ENCODE measurements at regions not wholly inside any gene's neighbourhood (a gene's known extent, or its start where the extent isn't known, plus 50 kb on each side); places are given as distances from the start of the nearest gene placed in this dataset.

DNA sequence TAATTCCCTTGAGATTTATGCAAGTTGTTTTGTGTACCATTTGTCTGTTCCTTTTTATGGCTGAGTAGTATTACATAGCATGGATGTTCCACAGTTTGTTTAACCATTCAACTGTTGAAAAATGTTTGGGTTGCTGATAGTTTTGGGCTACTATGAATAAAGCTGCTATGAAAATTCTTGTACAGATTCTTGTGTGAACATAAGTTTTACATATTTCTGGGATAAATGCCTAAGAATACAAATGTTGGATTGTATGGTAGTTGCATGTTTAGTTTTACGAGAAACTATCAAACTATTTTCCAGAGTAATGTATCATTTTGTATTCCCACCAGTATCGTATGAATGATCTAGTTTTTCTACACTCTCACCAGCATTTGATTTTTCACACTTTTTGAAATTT is 407.3 kb downstream of the PLCL1 start:
- no peak for DNase-seq (ENCODE audit: low spot score)
- Histone ChIP-seq H3K27ac (no peak overlapping the region), H3K4me3 (no peak overlapping the region)
- TF ChIP-seq, protein P1, sequence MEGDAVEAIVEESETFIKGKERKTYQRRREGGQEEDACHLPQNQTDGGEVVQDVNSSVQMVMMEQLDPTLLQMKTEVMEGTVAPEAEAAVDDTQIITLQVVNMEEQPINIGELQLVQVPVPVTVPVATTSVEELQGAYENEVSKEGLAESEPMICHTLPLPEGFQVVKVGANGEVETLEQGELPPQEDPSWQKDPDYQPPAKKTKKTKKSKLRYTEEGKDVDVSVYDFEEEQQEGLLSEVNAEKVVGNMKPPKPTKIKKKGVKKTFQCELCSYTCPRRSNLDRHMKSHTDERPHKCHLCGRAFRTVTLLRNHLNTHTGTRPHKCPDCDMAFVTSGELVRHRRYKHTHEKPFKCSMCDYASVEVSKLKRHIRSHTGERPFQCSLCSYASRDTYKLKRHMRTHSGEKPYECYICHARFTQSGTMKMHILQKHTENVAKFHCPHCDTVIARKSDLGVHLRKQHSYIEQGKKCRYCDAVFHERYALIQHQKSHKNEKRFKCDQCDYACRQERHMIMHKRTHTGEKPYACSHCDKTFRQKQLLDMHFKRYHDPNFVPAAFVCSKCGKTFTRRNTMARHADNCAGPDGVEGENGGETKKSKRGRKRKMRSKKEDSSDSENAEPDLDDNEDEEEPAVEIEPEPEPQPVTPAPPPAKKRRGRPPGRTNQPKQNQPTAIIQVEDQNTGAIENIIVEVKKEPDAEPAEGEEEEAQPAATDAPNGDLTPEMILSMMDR (IDR thresholded peaks at IDR 0.05) = no peak

DNA sequence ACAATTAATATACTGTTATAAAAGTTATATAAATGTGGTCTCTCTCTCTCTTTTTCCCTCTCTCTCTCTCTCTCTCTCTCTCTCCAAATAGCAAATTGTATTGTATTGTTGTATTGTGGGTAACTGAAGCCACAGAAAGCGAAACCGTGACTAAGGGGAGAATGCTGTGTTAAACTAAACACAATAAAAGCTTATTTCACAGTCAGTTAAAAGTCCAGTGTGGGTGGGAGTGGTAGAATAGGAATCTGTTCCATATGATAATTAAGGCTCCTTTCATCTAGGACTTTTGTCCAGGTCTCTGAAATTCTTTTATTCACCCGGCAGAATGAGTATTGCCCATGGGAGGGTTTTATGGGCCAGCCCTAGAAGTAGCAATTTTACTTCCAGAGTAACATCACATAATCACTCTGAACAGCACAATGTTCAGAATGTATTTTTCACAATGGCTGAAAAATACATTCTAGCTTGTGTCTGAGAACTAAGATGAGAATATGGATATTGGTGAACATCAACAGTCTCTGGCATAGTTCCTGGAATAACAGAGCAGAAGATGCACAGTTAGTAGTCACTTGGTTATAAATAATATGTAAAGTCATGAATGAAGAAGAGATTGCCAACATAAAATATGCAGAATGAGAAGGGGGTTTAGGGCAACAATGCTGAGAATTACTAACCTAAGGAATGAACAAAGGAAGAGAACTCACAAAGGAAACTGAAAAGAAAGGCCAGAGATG is 399.1 kb downstream of the PLCL1 start:
- DNase-seq (ENCODE audit: low spot score) = no peak
- Histone ChIP-seq H3K4me3 (no peak overlapping the region), H3K27ac (no peak overlapping the region)
- TF ChIP-seq, protein P1 (IDR thresholded peaks at IDR 0.05) = no peak
